Stimulated activated CD8-positive, alpha-beta memory T cell treated with anti-CD3 and anti-CD28 coated beads, Interleukin-15, amount 100 ng/mL, for 48 hours (primary cell): ENCODE measurements at regions not wholly inside any gene's neighbourhood (a gene's known extent, or its start where the extent isn't known, plus 50 kb on each side); places are given as distances from the start of the nearest gene placed in this dataset.

Experiments
- DNase-seq, 2 donors: peaks; one replicate each; pipeline ENCODE4 v3.0.0-alpha.2; 2020; ENCODE audit warnings: low read depth in 2 of 2

- peak in 1 of 2 donors; percentile 0 for DNase-seq
Observed at GRCh38 chr14:53462931-53463778, 310.0 kb upstream of the DDHD1 start.

- DNase-seq = no peak
Observed at GRCh38 chr14:53461858-53462257, 308.7 kb upstream of the DDHD1 start.

GRCh38 chr14:53460544-53460943, 307.4 kb upstream of the DDHD1 start:
- no peak for DNase-seq

- no peak for DNase-seq
Observed at GRCh38 chr14:53458368-53458814, 305.3 kb upstream of the DDHD1 start.

GRCh38 chr14:53456931-53457330, 303.8 kb upstream of the DDHD1 start:
- DNase-seq = no peak

- DNase-seq = no peak
Observed at GRCh38 chr14:53452005-53452673, 299.0 kb upstream of the DDHD1 start.

- DNase-seq = no peak
Observed at GRCh38 chr14:53450871-53451270, 297.7 kb upstream of the DDHD1 start.

- no peak for DNase-seq
Observed at GRCh38 chr14:53448682-53449081, 295.6 kb upstream of the DDHD1 start.

GRCh38 chr14:53444677-53445312, 291.7 kb upstream of the DDHD1 start:
- DNase-seq = no peak

- no peak for DNase-seq
Observed at GRCh38 chr14:53441789-53442188, 288.7 kb upstream of the DDHD1 start.

- no peak for DNase-seq
Observed at GRCh38 chr14:53437858-53438257, 284.7 kb upstream of the DDHD1 start.

GRCh38 chr14:53432378-53432802, 279.3 kb upstream of the DDHD1 start:
- no peak for DNase-seq

GRCh38 chr14:53430870-53431269, 277.7 kb upstream of the DDHD1 start:
- DNase-seq = no peak

- no peak for DNase-seq
Observed at GRCh38 chr14:53412819-53413675, 259.9 kb upstream of the DDHD1 start.

- no peak for DNase-seq
Observed at GRCh38 chr14:53411125-53411524, 258.0 kb upstream of the DDHD1 start.

GRCh38 chr14:53409969-53410368, 256.8 kb upstream of the DDHD1 start:
- DNase-seq = no peak

- DNase-seq = no peak
Observed at GRCh38 chr14:53409289-53409688, 256.2 kb upstream of the DDHD1 start.

- no peak for DNase-seq
Observed at GRCh38 chr14:53408175-53408879, 255.2 kb upstream of the DDHD1 start.

GRCh38 chr14:53406519-53406918, 253.4 kb upstream of the DDHD1 start:
- no peak for DNase-seq

- no peak for DNase-seq
Observed at GRCh38 chr14:53401646-53402045, 248.5 kb upstream of the DDHD1 start.

GRCh38 chr14:53399057-53399456, 245.9 kb upstream of the DDHD1 start:
- no peak for DNase-seq
